HL-60 (cell line): ENCODE measurements at regions not wholly inside any gene's neighbourhood (a gene's known extent, or its start where the extent isn't known, plus 50 kb on each side); places are given as distances from the start of the nearest gene placed in this dataset.

Experiments used
- DNase-seq, 2 experiments: peaks; one replicate each; pipeline ENCODE4 v3.0.0-alpha.2; 2010 to 2020; ENCODE audit warnings: low read depth in 1 of 2, low spot score in 1 of 2
- H3K27ac ChIP-seq: fragments of 250-450 bp; sonication (Bioruptor Pico); replicated peaks from 2 replicates; pipeline ENCODE4 v1.5.1; 2020; ENCODE audit warnings: mild to moderate bottlenecking, moderate library complexity
- H3K27me3 ChIP-seq: fragments of 250-450 bp; sonication (Bioruptor Pico); 2 replicates; pipeline ENCODE4 v1.5.1; 2021; ENCODE audit warnings: mild to moderate bottlenecking, moderate library complexity; ENCODE audit not compliant: insufficient read depth, poor library complexity, severe bottlenecking
- H3K4me3 ChIP-seq: replicated peaks from 2 replicates; pipeline ENCODE4 v1.5.1; 2011; ENCODE audit warnings: mild to moderate bottlenecking, control low read depth, low read length; ENCODE audit not compliant: insufficient read depth
- GABPA ChIP-seq: IDR thresholded peaks from 2 replicates; pipeline ENCODE4 v1.6.1; 2012; ENCODE audit warnings: low read depth
- POLR2AphosphoS5 ChIP-seq: IDR thresholded peaks from 2 replicates; pipeline ENCODE4 v1.6.1; 2012; ENCODE audit warnings: low read depth
- SPI1 ChIP-seq: IDR thresholded peaks from 2 replicates; pipeline ENCODE4 v1.6.1; 2012; ENCODE audit warnings: low read depth, mild to moderate bottlenecking, borderline replicate concordance
- TF ChIP-seq, protein P1 (sequence below): IDR thresholded peaks from 2 replicates; pipeline ENCODE4 v1.6.1; 2012; ENCODE audit warnings: low read depth; ENCODE audit not compliant: insufficient replicate concordance
- TF ChIP-seq, protein P2 (sequence below): IDR thresholded peaks from one replicate; pipeline ENCODE4 v1.5.1; 2011; ENCODE audit warnings: low read length, control low read depth, inconsistent platforms; ENCODE audit not compliant: insufficient read depth

DNA sequence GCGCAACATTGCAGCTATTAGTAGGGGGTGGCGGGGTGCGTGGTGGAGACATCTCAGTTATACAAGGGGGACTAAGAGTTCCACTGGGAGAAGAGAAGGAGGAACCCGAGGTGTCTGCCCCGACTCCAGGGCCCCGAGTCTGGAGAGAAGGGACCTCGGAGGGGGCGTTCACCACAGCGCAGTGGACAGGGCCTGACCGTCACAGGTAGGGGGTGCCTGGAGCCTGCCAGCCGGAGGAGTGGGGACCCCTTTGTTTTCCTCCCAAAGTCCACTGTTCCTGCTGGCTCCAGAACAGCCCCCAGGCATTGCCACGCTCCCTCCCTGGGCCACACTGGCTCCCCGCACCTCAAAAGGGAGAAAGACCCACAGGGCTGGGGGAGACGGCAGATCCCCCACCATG, 175.9 kb upstream of the TNRC6C start:
- H3K27ac ChIP-seq = no peak overlapping the region
- DNase-seq = no peak
- no peak for TF ChIP-seq POLR2AphosphoS5
- TF ChIP-seq GABPA = no peak
- TF ChIP-seq, protein P1, sequence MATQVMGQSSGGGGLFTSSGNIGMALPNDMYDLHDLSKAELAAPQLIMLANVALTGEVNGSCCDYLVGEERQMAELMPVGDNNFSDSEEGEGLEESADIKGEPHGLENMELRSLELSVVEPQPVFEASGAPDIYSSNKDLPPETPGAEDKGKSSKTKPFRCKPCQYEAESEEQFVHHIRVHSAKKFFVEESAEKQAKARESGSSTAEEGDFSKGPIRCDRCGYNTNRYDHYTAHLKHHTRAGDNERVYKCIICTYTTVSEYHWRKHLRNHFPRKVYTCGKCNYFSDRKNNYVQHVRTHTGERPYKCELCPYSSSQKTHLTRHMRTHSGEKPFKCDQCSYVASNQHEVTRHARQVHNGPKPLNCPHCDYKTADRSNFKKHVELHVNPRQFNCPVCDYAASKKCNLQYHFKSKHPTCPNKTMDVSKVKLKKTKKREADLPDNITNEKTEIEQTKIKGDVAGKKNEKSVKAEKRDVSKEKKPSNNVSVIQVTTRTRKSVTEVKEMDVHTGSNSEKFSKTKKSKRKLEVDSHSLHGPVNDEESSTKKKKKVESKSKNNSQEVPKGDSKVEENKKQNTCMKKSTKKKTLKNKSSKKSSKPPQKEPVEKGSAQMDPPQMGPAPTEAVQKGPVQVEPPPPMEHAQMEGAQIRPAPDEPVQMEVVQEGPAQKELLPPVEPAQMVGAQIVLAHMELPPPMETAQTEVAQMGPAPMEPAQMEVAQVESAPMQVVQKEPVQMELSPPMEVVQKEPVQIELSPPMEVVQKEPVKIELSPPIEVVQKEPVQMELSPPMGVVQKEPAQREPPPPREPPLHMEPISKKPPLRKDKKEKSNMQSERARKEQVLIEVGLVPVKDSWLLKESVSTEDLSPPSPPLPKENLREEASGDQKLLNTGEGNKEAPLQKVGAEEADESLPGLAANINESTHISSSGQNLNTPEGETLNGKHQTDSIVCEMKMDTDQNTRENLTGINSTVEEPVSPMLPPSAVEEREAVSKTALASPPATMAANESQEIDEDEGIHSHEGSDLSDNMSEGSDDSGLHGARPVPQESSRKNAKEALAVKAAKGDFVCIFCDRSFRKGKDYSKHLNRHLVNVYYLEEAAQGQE = no peak
- TF ChIP-seq, protein P2, sequence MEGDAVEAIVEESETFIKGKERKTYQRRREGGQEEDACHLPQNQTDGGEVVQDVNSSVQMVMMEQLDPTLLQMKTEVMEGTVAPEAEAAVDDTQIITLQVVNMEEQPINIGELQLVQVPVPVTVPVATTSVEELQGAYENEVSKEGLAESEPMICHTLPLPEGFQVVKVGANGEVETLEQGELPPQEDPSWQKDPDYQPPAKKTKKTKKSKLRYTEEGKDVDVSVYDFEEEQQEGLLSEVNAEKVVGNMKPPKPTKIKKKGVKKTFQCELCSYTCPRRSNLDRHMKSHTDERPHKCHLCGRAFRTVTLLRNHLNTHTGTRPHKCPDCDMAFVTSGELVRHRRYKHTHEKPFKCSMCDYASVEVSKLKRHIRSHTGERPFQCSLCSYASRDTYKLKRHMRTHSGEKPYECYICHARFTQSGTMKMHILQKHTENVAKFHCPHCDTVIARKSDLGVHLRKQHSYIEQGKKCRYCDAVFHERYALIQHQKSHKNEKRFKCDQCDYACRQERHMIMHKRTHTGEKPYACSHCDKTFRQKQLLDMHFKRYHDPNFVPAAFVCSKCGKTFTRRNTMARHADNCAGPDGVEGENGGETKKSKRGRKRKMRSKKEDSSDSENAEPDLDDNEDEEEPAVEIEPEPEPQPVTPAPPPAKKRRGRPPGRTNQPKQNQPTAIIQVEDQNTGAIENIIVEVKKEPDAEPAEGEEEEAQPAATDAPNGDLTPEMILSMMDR = no peak
- TF ChIP-seq SPI1 = no peak
- H3K27me3 ChIP-seq = peaks cover 2% of the 10 kb centered on the region
- no peak overlapping the region for H3K4me3 ChIP-seq

DNA sequence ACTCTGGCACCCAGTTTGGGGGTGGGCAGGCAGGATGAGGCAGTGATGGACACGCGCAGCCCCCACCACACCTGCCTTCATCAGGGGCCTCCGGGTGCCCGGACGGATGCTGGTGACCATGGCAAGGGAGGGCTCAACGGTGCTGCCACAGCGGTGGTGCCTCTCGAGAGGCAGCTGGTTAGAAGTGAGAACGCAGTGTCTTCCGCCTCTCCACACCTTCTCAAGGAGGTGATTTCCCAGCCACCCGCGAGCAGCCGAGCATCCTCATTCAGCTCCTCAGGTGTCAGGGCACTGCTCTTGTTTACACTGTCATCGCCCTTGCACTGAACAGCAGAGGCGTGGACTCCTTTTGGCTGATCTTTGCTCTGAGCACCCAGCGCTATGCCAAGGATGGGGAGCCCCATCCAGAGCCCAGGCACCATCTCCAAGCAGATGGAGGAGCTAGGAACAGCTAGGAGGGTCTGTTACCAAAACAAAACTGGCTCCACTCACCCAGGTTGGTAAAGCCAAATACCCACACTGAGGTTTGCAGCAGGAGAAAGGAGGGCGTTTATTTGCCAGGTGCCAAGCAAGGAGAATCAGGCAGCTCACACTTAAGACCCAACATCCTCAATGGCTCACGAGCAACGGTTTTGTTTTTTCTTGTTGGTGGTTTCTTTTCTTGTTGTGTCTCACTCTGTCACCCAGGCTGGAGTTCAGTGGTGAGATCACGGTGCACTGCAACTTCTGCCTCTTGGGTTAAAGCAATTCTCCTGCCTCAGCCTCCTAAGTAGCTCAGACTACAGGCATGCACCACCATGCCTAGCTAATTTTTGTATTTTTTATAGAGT, 174.3 kb upstream of the TNRC6C start:
- H3K27ac ChIP-seq = no peak overlapping the region
- DNase-seq = no peak
- TF ChIP-seq, protein P1 = no peak
- TF ChIP-seq GABPA (no peak), SPI1 (no peak), POLR2AphosphoS5 (no peak)
- TF ChIP-seq, protein P2 = no peak
- no peak overlapping the region for H3K4me3 ChIP-seq
- peaks cover 2% of the 10 kb centered on the region for H3K27me3 ChIP-seq

- TF ChIP-seq POLR2AphosphoS5 (no peak), SPI1 (no peak), GABPA (no peak)
- TF ChIP-seq, protein P1 = no peak
- TF ChIP-seq, protein P2 = no peak
- no peak overlapping the region for H3K4me3 ChIP-seq
- H3K27ac ChIP-seq = no peak overlapping the region
- H3K27me3 ChIP-seq = peaks cover 2% of the 10 kb centered on the region
- DNase-seq = no peak
Measured at GRCh38 chr17:77785312-77785905, 173.1 kb upstream of the TNRC6C start.
